ENCODE measurements at regions not wholly inside any gene's neighbourhood (a gene's known extent, or its start where the extent isn't known, plus 50 kb on each side); places are given as distances from the start of the nearest gene placed in this dataset.

GRCh38 chr3:3509665-3510064 lies 289.6 kb upstream of the LRRN1 start:
- H2BK12ac ChIP-seq (ENCODE audit: low read depth, low read length), result no peak overlapping the region
- DNase-seq (ENCODE audit: low read depth in 1 of 2, low spot score in 2 of 2) (no peak), FAIRE-seq (no peak)
- H4K91ac ChIP-seq (replicated peaks; ENCODE audit: insufficient read length, low read length), result no peak overlapping the region
- H3K4me2 ChIP-seq (ENCODE audit: insufficient read depth in 1 of 2, low read depth in 2 of 2, low read length in 2 of 2), result no peak overlapping the region
- no peak overlapping the region for H3K9ac ChIP-seq (replicated peaks in 1 of 4; ENCODE audit: extremely low read depth in 1 of 4, low read depth in 3 of 4, low read length in 3 of 4)
- no peak overlapping the region for H3K27ac ChIP-seq (ENCODE audit: low read depth, low read length)
- H2BK120ac ChIP-seq (replicated peaks; ENCODE audit: low read depth, low read length), result no peak overlapping the region
- H4K8ac ChIP-seq (ENCODE audit: extremely low read depth, insufficient read depth, low read length), result no peak overlapping the region
- no peak overlapping the region for H2BK15ac ChIP-seq (ENCODE audit: low read length)
- no peaks in the 10 kb centered on the region for H4K20me1 ChIP-seq (replicated peaks in 1 of 2; ENCODE audit: control insufficient read depth in 1 of 2, insufficient read depth in 2 of 2, low read length in 2 of 2)
- no peak overlapping the region for H3K14ac ChIP-seq (ENCODE audit: insufficient read length)
- H3K4ac ChIP-seq (replicated peaks; ENCODE audit: insufficient read length, low read depth, low read length), result no peak overlapping the region
- ChIA-PET POLR2A (ENCODE audit: partially characterized antibody) (interaction anchor here (1.0 kb wide), 1 partner anchor 11 kb away, joined by 3 read pairs; no protein-coding TSS in a partner anchor), CTCF (ENCODE audit: partially characterized antibody) (no interaction called here)
- H2AFZ ChIP-seq (ENCODE audit: low read length), result no peak overlapping the region
- H3K23me2 ChIP-seq (ENCODE audit: low read depth, low read length), result no peaks in the 10 kb centered on the region
- WGBS, 2 experiments (ENCODE audit: extremely low coverage in 1 of 2, insufficient coverage in 1 of 2, insufficient read length in 1 of 2, insufficient replicate concordance in 2 of 2, low coverage in 1 of 2, low lambda C conversion rate in 2 of 2, missing lambda C conversion rate in 1 of 2), result 63% methylated on average over 6 of the region's 6 CpGs; no CpG with 5 or more reads in 1 of the 2 experiments
- H3K4me3 ChIP-seq (ENCODE audit: extremely low read depth in 1 of 4, insufficient read depth in 2 of 4, low read depth in 3 of 4, low read length in 4 of 4), result no peak overlapping the region
- no peak overlapping the region for H3K23ac ChIP-seq (ENCODE audit: insufficient read length)
- H2BK20ac ChIP-seq (ENCODE audit: low read length), result no peak overlapping the region
- no peaks in the 10 kb centered on the region for H3K9me3 ChIP-seq (ENCODE audit: insufficient read depth in 2 of 2, low read depth in 1 of 2, low read length in 1 of 2)
- no peaks in the 10 kb centered on the region for H3K27me3 ChIP-seq (replicated peaks in 1 of 4; ENCODE audit: control insufficient read depth in 3 of 4, extremely low read depth in 1 of 4, insufficient read depth in 3 of 4, low read length in 3 of 4)
- H4K5ac ChIP-seq (ENCODE audit: insufficient read length, low read depth, low read length), result no peak overlapping the region
- H2BK5ac ChIP-seq (ENCODE audit: low read depth, low read length), result no peak overlapping the region
- no peak overlapping the region for H2AK5ac ChIP-seq (ENCODE audit: low read depth, low read length)
- no peaks in the 10 kb centered on the region for H3K4me1 ChIP-seq (replicated peaks in 1 of 4; ENCODE audit: control insufficient read depth in 3 of 4, insufficient read depth in 4 of 4, low read length in 3 of 4)
- H3K36me3 ChIP-seq (ENCODE audit: control insufficient read depth in 2 of 4, insufficient read depth in 4 of 4, low read length in 3 of 4), result no peaks in the 10 kb centered on the region
- no peaks in the 10 kb centered on the region for H3K79me1 ChIP-seq (ENCODE audit: low read depth, low read length)
- H3K18ac ChIP-seq (ENCODE audit: extremely low read depth, low read length), result no peak overlapping the region
- no peaks in the 10 kb centered on the region for H3K79me2 ChIP-seq (ENCODE audit: control insufficient read depth in 1 of 2, insufficient read depth in 2 of 2, low read length in 2 of 2)
- H3K56ac ChIP-seq (replicated peaks; ENCODE audit: insufficient read length, low read depth, low read length), result no peak overlapping the region
- no peak for TF ChIP-seq MAX (IDR thresholded peaks at IDR 0.05)
- TF ChIP-seq ATF2 (IDR thresholded peaks at IDR 0.05; ENCODE audit: low read length), result no peak
- no peak for TF ChIP-seq GTF2F1 (IDR thresholded peaks at IDR 0.05; ENCODE audit: borderline replicate concordance, low read depth, low read length)
- no peak for TF ChIP-seq JUND (IDR thresholded peaks at IDR 0.05; ENCODE audit: low read length)
- no peak for TF ChIP-seq TAF1 (IDR thresholded peaks at IDR 0.05; ENCODE audit: low read depth, low read length)
- no peak for TF ChIP-seq TAF7 (optimal IDR thresholded peaks at IDR 0.05; ENCODE audit: borderline replicate concordance, low read depth, low read length)
- no peak for TF ChIP-seq SP1 (IDR thresholded peaks at IDR 0.05; ENCODE audit: low read depth, low read length)
- no peak for TF ChIP-seq POU5F1 (IDR thresholded peaks at IDR 0.05; ENCODE audit: low read depth, low read length)
- TF ChIP-seq BACH1 (IDR thresholded peaks at IDR 0.05; ENCODE audit: low read length), result no peak
- TF ChIP-seq CTBP2 (IDR thresholded peaks at IDR 0.05; ENCODE audit: borderline replicate concordance, insufficient read depth, insufficient read length, low read length), result no peak
- no peak for TF ChIP-seq SP2 (IDR thresholded peaks at IDR 0.05; ENCODE audit: low read length)
- no peak for TF ChIP-seq HDAC2 (IDR thresholded peaks at IDR 0.05; ENCODE audit: borderline replicate concordance in 1 of 2, low read depth in 2 of 2, low read length in 2 of 2)
- TF ChIP-seq TBP (IDR thresholded peaks at IDR 0.05; ENCODE audit: low read depth, low read length), result no peak

All from H1 (cell line).